ENCODE measurements at regions not wholly inside any gene's neighbourhood (a gene's known extent, or its start where the extent isn't known, plus 50 kb on each side); places are given as distances from the start of the nearest gene placed in this dataset.

- Histone ChIP-seq H3K27ac (ENCODE audit: extremely low read depth, low read depth, low read length) (no peak overlapping the region), H3K9ac (ENCODE audit: insufficient read depth in 1 of 2, low read depth in 2 of 2, low read length in 2 of 2) (no peak overlapping the region), H4K20me1 (replicated peaks; ENCODE audit: control insufficient read depth, insufficient read depth, low read length) (no peaks in the 10 kb centered on the region), H3K4me3 (no peak overlapping the region), H2AFZ (ENCODE audit: low read depth, low read length) (no peak overlapping the region), H3K4me2 (ENCODE audit: insufficient read depth, low read length) (no peak overlapping the region), H3K79me2 (ENCODE audit: control insufficient read depth, insufficient read depth, low read length) (no peaks in the 10 kb centered on the region), H3K9me1 (ENCODE audit: control insufficient read depth, insufficient read depth, low read length) (no peaks in the 10 kb centered on the region), H3K4me1 (replicated peaks in 1 of 2; ENCODE audit: control insufficient read depth in 2 of 2, insufficient read depth in 2 of 2, low read length in 2 of 2) (no peaks in the 10 kb centered on the region), H3K36me3 (ENCODE audit: control insufficient read depth, insufficient read depth, low read length) (no peaks in the 10 kb centered on the region), H3K27me3 (ENCODE audit: control insufficient read depth in 2 of 2, insufficient read depth in 2 of 2, low read length in 2 of 2) (no peaks in the 10 kb centered on the region), H3K9me3 (replicated peaks; ENCODE audit: control insufficient read depth, insufficient read depth, low read depth, low read length) (no peaks in the 10 kb centered on the region)
- TF ChIP-seq, protein P1, sequence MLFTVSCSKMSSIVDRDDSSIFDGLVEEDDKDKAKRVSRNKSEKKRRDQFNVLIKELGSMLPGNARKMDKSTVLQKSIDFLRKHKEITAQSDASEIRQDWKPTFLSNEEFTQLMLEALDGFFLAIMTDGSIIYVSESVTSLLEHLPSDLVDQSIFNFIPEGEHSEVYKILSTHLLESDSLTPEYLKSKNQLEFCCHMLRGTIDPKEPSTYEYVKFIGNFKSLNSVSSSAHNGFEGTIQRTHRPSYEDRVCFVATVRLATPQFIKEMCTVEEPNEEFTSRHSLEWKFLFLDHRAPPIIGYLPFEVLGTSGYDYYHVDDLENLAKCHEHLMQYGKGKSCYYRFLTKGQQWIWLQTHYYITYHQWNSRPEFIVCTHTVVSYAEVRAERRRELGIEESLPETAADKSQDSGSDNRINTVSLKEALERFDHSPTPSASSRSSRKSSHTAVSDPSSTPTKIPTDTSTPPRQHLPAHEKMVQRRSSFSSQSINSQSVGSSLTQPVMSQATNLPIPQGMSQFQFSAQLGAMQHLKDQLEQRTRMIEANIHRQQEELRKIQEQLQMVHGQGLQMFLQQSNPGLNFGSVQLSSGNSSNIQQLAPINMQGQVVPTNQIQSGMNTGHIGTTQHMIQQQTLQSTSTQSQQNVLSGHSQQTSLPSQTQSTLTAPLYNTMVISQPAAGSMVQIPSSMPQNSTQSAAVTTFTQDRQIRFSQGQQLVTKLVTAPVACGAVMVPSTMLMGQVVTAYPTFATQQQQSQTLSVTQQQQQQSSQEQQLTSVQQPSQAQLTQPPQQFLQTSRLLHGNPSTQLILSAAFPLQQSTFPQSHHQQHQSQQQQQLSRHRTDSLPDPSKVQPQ (CRISPR knock-in tag; IDR thresholded peaks at IDR 0.05; ENCODE audit: borderline replicate concordance) = no peak
- TF ChIP-seq SRSF9 (IDR thresholded peaks at IDR 0.05; ENCODE audit: borderline replicate concordance, low read depth, low read length) = no peak
- TF ChIP-seq ZNF224 (CRISPR knock-in tag; IDR thresholded peaks at IDR 0.05) = no peak
- no peak for TF ChIP-seq ZNF175 (CRISPR knock-in tag; IDR thresholded peaks at IDR 0.05; ENCODE audit: low read depth)
- TF ChIP-seq, protein P2, sequence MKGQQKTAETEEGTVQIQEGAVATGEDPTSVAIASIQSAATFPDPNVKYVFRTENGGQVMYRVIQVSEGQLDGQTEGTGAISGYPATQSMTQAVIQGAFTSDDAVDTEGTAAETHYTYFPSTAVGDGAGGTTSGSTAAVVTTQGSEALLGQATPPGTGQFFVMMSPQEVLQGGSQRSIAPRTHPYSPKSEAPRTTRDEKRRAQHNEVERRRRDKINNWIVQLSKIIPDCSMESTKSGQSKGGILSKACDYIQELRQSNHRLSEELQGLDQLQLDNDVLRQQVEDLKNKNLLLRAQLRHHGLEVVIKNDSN (CRISPR knock-in tag; IDR thresholded peaks at IDR 0.05) = no peak
- no peak for TF ChIP-seq HDAC1 (IDR thresholded peaks at IDR 0.05)
- no peak for TF ChIP-seq ZSCAN29 (IDR thresholded peaks at IDR 0.05)
- no peak for TF ChIP-seq ZNF174 (CRISPR knock-in tag; IDR thresholded peaks at IDR 0.05)
- TF ChIP-seq KLF13 (tag; IDR thresholded peaks at IDR 0.05; ENCODE audit: borderline replicate concordance, low read depth) = no peak
- TF ChIP-seq GMEB1 (CRISPR knock-in tag; IDR thresholded peaks at IDR 0.05) = no peak
- no TSS peak for BruUV-seq (replicated peaks)
- FAIRE-seq (no peak), DNase-seq (ENCODE audit: extremely low read depth in 1 of 4, low spot score in 3 of 4) (no peak), ATAC-seq (no peak)
- in situ Hi-C loops (cut with MboI) = no loop called here
- intact Hi-C loops (cut with micrococcal nuclease) = no loop called here
- POLR2A ChIA-PET = no interaction called here
- CTCF ChIA-PET (ENCODE audit: low intra/inter-chr PET ratio) = no interaction called here
- 0% methylated on average over 2 of the region's 2 CpGs for WGBS (ENCODE audit: insufficient coverage, low coverage, missing lambda C conversion rate)
Observed at GRCh38 chr19:23461120-23461519, 65.8 kb upstream of the ZNF91 start.
